Glutamatergic neuron (in vitro differentiated cells): ENCODE measurements at regions not wholly inside any gene's neighbourhood (a gene's known extent, or its start where the extent isn't known, plus 50 kb on each side); places are given as distances from the start of the nearest gene placed in this dataset.
A peak's percentile ranks its signal among the peaks of the same experiment; 100 is the strongest.

Source experiments
- DNase-seq: peaks from one replicate; pipeline ENCODE4 v3.0.0; 2022
- H3K27ac Mint-ChIP-seq: one replicate; pipeline ENCODE4 v1.8.0; 2020; ENCODE audit warnings: mild to moderate bottlenecking, mixed read lengths, inconsistent platforms; ENCODE audit not compliant: unreplicated experiment
- H3K27me3 Mint-ChIP-seq: one replicate; pipeline ENCODE4 v1.8.0; 2020; ENCODE audit warnings: mild to moderate bottlenecking, moderate library complexity, mixed read lengths, inconsistent platforms; ENCODE audit not compliant: unreplicated experiment
- H3K36me3 Mint-ChIP-seq: one replicate; pipeline ENCODE4 v1.8.0; 2020; ENCODE audit warnings: mild to moderate bottlenecking, mixed read lengths, inconsistent platforms; ENCODE audit not compliant: unreplicated experiment
- H3K4me1 Mint-ChIP-seq: one replicate; pipeline ENCODE4 v1.8.0; 2020; ENCODE audit warnings: mild to moderate bottlenecking, low read depth, mixed read lengths, inconsistent platforms; ENCODE audit not compliant: unreplicated experiment
- H3K4me3 Mint-ChIP-seq: one replicate; pipeline ENCODE4 v1.8.0; 2020; ENCODE audit warnings: mild to moderate bottlenecking, mixed read lengths, inconsistent platforms; ENCODE audit not compliant: unreplicated experiment
- H3K9me3 Mint-ChIP-seq: one replicate; pipeline ENCODE4 v1.8.0; 2020; ENCODE audit warnings: mild to moderate bottlenecking, moderate library complexity, mixed read lengths, inconsistent platforms; ENCODE audit not compliant: unreplicated experiment
- TF ChIP-seq, protein P1 (sequence below): fragments of 200-600 bp; sonication (generic); IDR thresholded peaks from one replicate; pipeline ENCODE4 v1.5.0; 2021; ENCODE audit not compliant: partially characterized antibody, unreplicated experiment

DNA sequence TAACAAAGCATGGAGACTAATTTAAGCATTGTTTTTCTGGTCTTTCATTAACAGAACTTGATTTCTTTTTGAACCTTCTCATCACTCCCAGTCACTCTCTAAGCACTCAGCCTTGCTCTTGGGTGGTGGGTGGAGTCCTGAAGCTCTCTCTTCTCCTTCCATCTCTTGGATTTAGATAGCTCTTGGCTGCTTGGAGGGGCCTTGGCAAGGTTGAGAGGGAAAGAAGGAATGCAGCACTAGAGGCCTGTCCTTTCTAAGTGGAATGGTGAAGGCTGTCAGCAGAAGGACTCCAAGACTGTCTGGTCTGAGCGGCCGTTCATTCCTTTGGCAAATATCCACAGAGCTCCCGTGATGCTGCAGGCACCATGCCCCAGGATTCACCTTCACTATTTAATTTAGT lies 168.6 kb upstream of the E2F8 start:
- Mint-ChIP-seq H3K4me3 (no peak overlapping the region), H3K9me3 (peaks cover 16% of the 10 kb centered on the region), H3K36me3 (peaks cover 4% of the 10 kb centered on the region), H3K27me3 (peaks cover 2% of the 10 kb centered on the region), H3K4me1 (peaks cover 41% of the 10 kb centered on the region), H3K27ac (no peak overlapping the region)
- TF ChIP-seq, protein P1, sequence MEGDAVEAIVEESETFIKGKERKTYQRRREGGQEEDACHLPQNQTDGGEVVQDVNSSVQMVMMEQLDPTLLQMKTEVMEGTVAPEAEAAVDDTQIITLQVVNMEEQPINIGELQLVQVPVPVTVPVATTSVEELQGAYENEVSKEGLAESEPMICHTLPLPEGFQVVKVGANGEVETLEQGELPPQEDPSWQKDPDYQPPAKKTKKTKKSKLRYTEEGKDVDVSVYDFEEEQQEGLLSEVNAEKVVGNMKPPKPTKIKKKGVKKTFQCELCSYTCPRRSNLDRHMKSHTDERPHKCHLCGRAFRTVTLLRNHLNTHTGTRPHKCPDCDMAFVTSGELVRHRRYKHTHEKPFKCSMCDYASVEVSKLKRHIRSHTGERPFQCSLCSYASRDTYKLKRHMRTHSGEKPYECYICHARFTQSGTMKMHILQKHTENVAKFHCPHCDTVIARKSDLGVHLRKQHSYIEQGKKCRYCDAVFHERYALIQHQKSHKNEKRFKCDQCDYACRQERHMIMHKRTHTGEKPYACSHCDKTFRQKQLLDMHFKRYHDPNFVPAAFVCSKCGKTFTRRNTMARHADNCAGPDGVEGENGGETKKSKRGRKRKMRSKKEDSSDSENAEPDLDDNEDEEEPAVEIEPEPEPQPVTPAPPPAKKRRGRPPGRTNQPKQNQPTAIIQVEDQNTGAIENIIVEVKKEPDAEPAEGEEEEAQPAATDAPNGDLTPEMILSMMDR, result no peak
- no peak for DNase-seq

DNA sequence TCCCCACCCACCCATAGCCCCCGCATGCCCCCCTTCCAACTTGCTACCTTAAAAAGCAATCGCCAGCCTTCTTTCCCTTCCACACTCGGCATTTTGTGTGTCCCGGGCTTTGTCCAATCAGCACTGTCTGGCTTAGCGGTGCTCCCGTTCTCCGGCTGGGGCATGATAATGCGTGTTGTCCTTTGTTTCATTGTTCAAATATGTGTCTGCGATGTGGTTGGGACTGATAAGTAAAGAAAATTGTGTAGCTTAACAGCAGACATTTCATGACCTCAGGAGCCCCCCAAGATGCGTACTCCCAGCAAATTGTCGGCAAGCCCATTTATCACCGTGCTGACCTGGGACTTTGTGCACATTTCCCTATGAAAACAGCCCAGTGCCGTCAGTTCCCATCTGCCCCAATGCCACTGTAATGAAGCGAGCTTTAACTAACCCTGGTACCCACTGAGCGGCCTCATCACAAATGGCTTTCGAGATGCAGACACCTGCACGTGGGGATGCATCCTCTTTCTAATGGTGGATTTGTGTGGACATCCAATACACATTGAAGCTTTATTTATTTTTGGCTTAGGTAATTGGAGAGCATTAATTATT lies 167.0 kb upstream of the E2F8 start:
- Mint-ChIP-seq H3K27me3 (peaks cover 4% of the 10 kb centered on the region), H3K4me1 (peaks cover 54% of the 10 kb centered on the region), H3K9me3 (peaks cover 16% of the 10 kb centered on the region), H3K4me3 (peak overlapping the region; percentile 50), H3K36me3 (no peaks in the 10 kb centered on the region), H3K27ac (peak overlapping the region; percentile 68)
- TF ChIP-seq, protein P1, result no peak
- peak; percentile 26 for DNase-seq

DNA sequence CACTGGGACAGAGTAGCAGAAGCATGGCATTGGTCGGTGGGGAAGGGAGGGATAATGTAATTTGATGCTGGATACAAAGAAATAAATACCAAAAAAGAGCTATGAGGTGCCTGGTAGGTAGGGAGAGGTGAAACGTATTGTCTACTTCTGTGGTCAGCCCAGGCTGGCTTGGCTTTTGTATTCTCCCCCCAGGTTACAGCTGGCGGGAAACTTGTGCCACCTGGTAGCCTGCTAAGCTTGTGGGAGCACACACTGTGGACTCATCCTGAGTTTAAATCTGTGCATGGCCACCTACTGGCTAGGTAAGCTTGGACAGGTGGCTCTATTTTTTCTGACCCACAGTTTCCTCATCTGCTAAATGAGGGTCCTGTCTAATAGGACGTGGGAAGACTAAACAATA lies 165.2 kb upstream of the E2F8 start:
- TF ChIP-seq, protein P1, result no peak

DNA sequence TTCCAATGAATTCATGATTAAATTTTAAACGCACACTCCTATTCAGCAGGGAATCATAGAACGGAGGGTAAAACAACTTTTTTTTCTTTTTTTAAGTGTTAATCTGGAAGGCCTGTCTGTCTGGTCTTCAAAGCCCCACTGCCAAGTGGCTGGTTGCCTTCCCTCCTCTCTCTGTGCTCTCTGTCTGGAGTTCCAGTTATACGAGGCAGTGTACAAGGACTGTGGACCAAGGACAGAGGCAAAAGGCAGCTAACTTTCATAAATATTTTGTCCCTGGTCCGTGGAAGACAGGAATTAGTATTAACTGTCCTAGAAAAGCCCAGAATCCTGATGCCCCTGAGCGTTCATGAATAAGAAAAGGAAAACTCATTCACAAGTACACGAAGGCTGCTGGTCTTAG lies 164.0 kb upstream of the E2F8 start:
- no peak for DNase-seq
- Mint-ChIP-seq H3K36me3 (no peaks in the 10 kb centered on the region), H3K4me3 (no peak overlapping the region), H3K9me3 (peaks cover 13% of the 10 kb centered on the region), H3K27me3 (peaks cover 4% of the 10 kb centered on the region), H3K4me1 (peaks cover 48% of the 10 kb centered on the region), H3K27ac (no peak overlapping the region)
- TF ChIP-seq, protein P1, result no peak

More for the DNA sequence above, 165.2 kb upstream of the E2F8 start:
- H3K27me3 Mint-ChIP-seq, result peaks cover 4% of the 10 kb centered on the region
- H3K9me3 Mint-ChIP-seq, result peaks cover 16% of the 10 kb centered on the region
- DNase-seq, result no peak
- H3K36me3 Mint-ChIP-seq, result no peaks in the 10 kb centered on the region
- no peak overlapping the region for H3K27ac Mint-ChIP-seq
- H3K4me1 Mint-ChIP-seq, result peaks cover 50% of the 10 kb centered on the region
- no peak overlapping the region for H3K4me3 Mint-ChIP-seq

DNA sequence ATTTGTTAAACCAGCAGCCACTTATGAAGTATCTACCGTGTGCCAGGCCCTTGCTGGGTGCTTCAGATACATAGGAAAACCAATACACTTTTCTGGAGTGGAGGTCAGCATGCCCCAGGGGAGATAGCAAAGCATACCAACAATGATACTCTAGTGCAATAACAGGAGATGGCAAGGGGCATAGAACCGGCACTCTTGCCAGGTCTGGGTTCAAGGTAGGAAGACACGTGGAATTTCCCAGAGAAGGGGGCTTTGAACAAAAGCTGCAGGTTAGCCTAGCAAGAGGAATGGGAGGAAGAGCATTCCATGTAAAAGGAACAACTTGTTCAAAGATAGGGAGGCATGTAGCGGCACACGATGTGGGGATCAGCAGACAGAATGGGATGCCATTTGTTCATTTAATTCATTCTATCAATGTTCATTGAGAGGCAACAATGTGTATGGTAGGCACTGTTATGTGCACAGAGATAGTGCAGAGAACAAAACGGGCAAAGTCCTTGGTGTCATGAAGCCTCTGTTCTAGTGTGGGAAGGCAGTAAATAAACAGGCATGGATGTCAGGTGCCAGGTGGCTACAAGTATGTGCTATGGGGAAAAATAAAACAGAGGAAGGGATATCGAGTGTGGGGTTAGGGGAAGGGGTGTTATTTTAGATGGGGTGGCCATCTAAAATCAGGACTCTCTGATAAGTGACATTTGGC lies 162.6 kb upstream of the E2F8 start:
- peaks cover 4% of the 10 kb centered on the region for H3K27me3 Mint-ChIP-seq

More for the DNA sequence above, 162.6 kb upstream of the E2F8 start:
- TF ChIP-seq, protein P1, result no peak
- no peak for DNase-seq
- no peak overlapping the region for H3K27ac Mint-ChIP-seq
- peaks cover 10% of the 10 kb centered on the region for H3K9me3 Mint-ChIP-seq
- no peak overlapping the region for H3K4me3 Mint-ChIP-seq
- peaks cover 44% of the 10 kb centered on the region for H3K4me1 Mint-ChIP-seq
- no peaks in the 10 kb centered on the region for H3K36me3 Mint-ChIP-seq
